ENCODE measurements at regions not wholly inside any gene's neighbourhood (a gene's known extent, or its start where the extent isn't known, plus 50 kb on each side); places are given as distances from the start of the nearest gene placed in this dataset.

GRCh38 chr5:18778225-18778624 is 1144.0 kb downstream of the TAF11L14 start:
- no peak for TF ChIP-seq CTCF (conservative IDR thresholded peaks at IDR 0.05 in 1 of 2, IDR thresholded peaks at IDR 0.05 in 1 of 2; ENCODE audit: extremely low read depth in 1 of 2, insufficient read depth in 1 of 2, low read depth in 1 of 2, low read length in 2 of 2)
- no peak for TF ChIP-seq EZH2 (IDR thresholded peaks at IDR 0.05; ENCODE audit: borderline replicate concordance, low read length)
